Liver (tissue), 8 donors: ENCODE measurements at regions not wholly inside any gene's neighbourhood (a gene's known extent, or its start where the extent isn't known, plus 50 kb on each side); places are given as distances from the start of the nearest gene placed in this dataset.

ENCODE experiments used
- DNase-seq: peaks from one replicate; pipeline ENCODE4 v3.0.0-alpha.2; 2017; ENCODE audit warnings: low spot score
- H3K27ac ChIP-seq, 2 donors: one replicate each; pipeline ENCODE4 v1.7.0; 2013; ENCODE audit warnings: inconsistent platforms in 2 of 2, low read length in 2 of 2, control low read depth in 1 of 2, low read depth in 1 of 2, mild to moderate bottlenecking in 1 of 2
- H3K27me3 ChIP-seq, 4 donors: one replicate each; pipeline versions ENCODE4 v1.6.1 to v1.7.0; 2013; ENCODE audit warnings: low read length in 3 of 4, inconsistent platforms in 1 of 4, mild to moderate bottlenecking in 1 of 4, moderate library complexity in 1 of 4; ENCODE audit not compliant: control insufficient read depth in 4 of 4, insufficient read depth in 4 of 4
- H3K36me3 ChIP-seq, 4 donors: one replicate each; pipeline versions ENCODE4 v1.6.1 to v1.7.0; 2013; ENCODE audit warnings: low read length in 3 of 4, mild to moderate bottlenecking in 3 of 4, low read depth in 1 of 4, moderate library complexity in 1 of 4; ENCODE audit not compliant: control insufficient read depth in 4 of 4, insufficient read depth in 3 of 4
- H3K4me1 ChIP-seq, 4 donors: one replicate each; pipeline versions ENCODE4 v1.6.1 to v1.7.0; 2013; ENCODE audit warnings: low read length in 3 of 4, mild to moderate bottlenecking in 3 of 4, moderate library complexity in 1 of 4; ENCODE audit not compliant: control insufficient read depth in 4 of 4, insufficient read depth in 4 of 4
- H3K4me3 ChIP-seq, 3 donors: one replicate each; pipeline versions ENCODE4 v1.6.1 to v1.7.0; 2013; ENCODE audit warnings: low read length in 3 of 3, control low read depth in 1 of 3, low read depth in 1 of 3, mild to moderate bottlenecking in 1 of 3
- H3K9ac ChIP-seq, 2 donors: one replicate each; pipeline ENCODE4 v1.7.0; 2013; ENCODE audit warnings: low read length in 2 of 2, mild to moderate bottlenecking in 2 of 2, moderate library complexity in 2 of 2, control low read depth in 1 of 2, low read depth in 1 of 2
- H3K9me3 ChIP-seq, 4 donors: one replicate each; pipeline versions ENCODE4 v1.6.1 to v1.7.0; 2013; ENCODE audit warnings: low read length in 3 of 4; ENCODE audit not compliant: control insufficient read depth in 4 of 4
- EGR1 ChIP-seq, 2 donors: IDR thresholded peaks; 2 replicates each; pipeline ENCODE4 v1.6.1; 2016 to 2018; ENCODE audit warnings: antibody characterized with exemption in 2 of 2, low read depth in 2 of 2
- FOXA1 ChIP-seq: IDR thresholded peaks from 2 replicates; pipeline ENCODE4 v1.6.1; 2016; ENCODE audit warnings: antibody characterized with exemption
- FOXA2 ChIP-seq: IDR thresholded peaks from 2 replicates; pipeline ENCODE4 v1.6.1; 2016; ENCODE audit warnings: antibody characterized with exemption
- GABPA ChIP-seq, 2 donors: IDR thresholded peaks in 1 of 2; conservative IDR thresholded peaks in 1 of 2; 2 replicates each; pipeline ENCODE4 v1.6.1; 2016; ENCODE audit warnings: antibody characterized with exemption in 2 of 2, mild to moderate bottlenecking in 1 of 2, moderate library complexity in 1 of 2
- HNF4A ChIP-seq, 2 donors: conservative IDR thresholded peaks; 2 replicates each; pipeline ENCODE4 v1.6.1; 2016; ENCODE audit warnings: antibody characterized with exemption in 2 of 2, mild to moderate bottlenecking in 2 of 2
- HNF4G ChIP-seq: IDR thresholded peaks from 2 replicates; pipeline ENCODE4 v1.6.1; 2016; ENCODE audit warnings: antibody characterized with exemption
- JUND ChIP-seq, 2 donors: IDR thresholded peaks; 2 replicates each; pipeline ENCODE4 v1.6.1; 2016; ENCODE audit warnings: antibody characterized with exemption in 2 of 2
- NR2F2 ChIP-seq: IDR thresholded peaks from 2 replicates; pipeline ENCODE4 v1.6.1; 2016; ENCODE audit warnings: antibody characterized with exemption
- RAD21 ChIP-seq, 2 donors: IDR thresholded peaks; 2 replicates each; pipeline ENCODE4 v1.6.1; 2016; ENCODE audit warnings: antibody characterized with exemption in 2 of 2, mild to moderate bottlenecking in 2 of 2
- RXRA ChIP-seq, 2 donors: IDR thresholded peaks; 2 replicates each; pipeline ENCODE4 v1.6.1; 2017 to 2018; ENCODE audit warnings: antibody characterized with exemption in 2 of 2, mild to moderate bottlenecking in 1 of 2
- SP1 ChIP-seq: IDR thresholded peaks from 2 replicates; pipeline ENCODE4 v1.6.1; 2018; ENCODE audit warnings: antibody characterized with exemption, mild to moderate bottlenecking
- TAF1 ChIP-seq: conservative IDR thresholded peaks from 2 replicates; pipeline ENCODE4 v1.6.1; 2016; ENCODE audit warnings: antibody characterized with exemption, mild to moderate bottlenecking
- YY1 ChIP-seq: IDR thresholded peaks from 2 replicates; pipeline ENCODE4 v1.6.1; 2016; ENCODE audit warnings: antibody characterized with exemption, mild to moderate bottlenecking
- WGBS: extraction: QIAGEN DNeasy Blood & Tissue Kit; methylation state at CpG from one replicate; pipeline ENCODE4 v1.1.7; 2013; 5-methylcytosine and 5-hydroxymethylcytosine counted together
- TF ChIP-seq, protein P1 (sequence below): IDR thresholded peaks from 2 replicates; pipeline ENCODE4 v1.6.1; 2016; ENCODE audit warnings: antibody characterized with exemption, mild to moderate bottlenecking
- TF ChIP-seq, protein P2 (sequence below): fragments of 150-350 bp; IDR thresholded peaks from 2 replicates; pipeline ENCODE4 v1.5.1; 2017; ENCODE audit warnings: improper control_type of control experiment, low read depth, low read length; ENCODE audit not compliant: missing input control
- TF ChIP-seq, protein P3 (sequence below): IDR thresholded peaks from 2 replicates; pipeline ENCODE4 v1.6.1; 2016; ENCODE audit warnings: antibody characterized with exemption
- TF ChIP-seq, protein P4 (sequence below): IDR thresholded peaks from 2 replicates; pipeline ENCODE4 v1.6.1; 2016; ENCODE audit warnings: antibody characterized with exemption
- TF ChIP-seq, protein P5 (sequence below): IDR thresholded peaks from 2 replicates; pipeline ENCODE4 v1.6.1; 2016; ENCODE audit warnings: antibody characterized with exemption
- donor health status: healthy.
- donor health status: healthy.
- donor health status: healthy.
- donor health status: healthy.
- donor health status: healthy.

DNA sequence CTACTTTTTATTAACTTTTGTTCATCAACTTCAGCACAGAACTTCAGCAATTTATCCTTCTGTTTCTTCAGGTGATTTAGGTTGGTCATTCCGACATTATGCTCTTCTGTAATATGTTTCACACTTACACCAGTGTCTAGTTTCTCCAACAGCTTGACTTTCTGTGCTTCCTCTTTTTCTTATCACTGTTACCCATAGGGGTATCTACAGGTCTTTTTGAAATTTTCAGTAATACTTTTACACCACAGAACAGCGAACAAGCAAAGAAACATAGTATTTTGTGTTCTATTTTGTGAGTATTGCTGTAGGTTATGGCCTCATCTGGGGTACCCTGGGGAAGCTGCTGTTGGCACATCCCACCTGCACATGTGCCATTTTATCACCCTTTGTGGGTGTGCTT lies 260.7 kb downstream of the NSUN3 start:
- no peaks in the 10 kb centered on the region for H3K36me3 ChIP-seq
- no peaks in the 10 kb centered on the region for H3K4me1 ChIP-seq
- no peaks in the 10 kb centered on the region for H3K9me3 ChIP-seq
- DNase-seq, result no peak
- 67% methylated on average over 2 of the region's 2 CpGs for WGBS
- H3K9ac ChIP-seq, result no peak overlapping the region
- H3K27ac ChIP-seq, result no peak overlapping the region
- H3K27me3 ChIP-seq, result peaks cover 0 to 3% (median 0%) of the 10 kb centered on the region in 4 donors
- TF ChIP-seq FOXA1 (no peak), EGR1 (IDR thresholded peaks at IDR 0.05; ENCODE audit: low read depth in 2 of 2) (no peak), HNF4G (no peak), JUND (IDR thresholded peaks at IDR 0.05) (no peak), TAF1 (no peak), RAD21 (IDR thresholded peaks at IDR 0.05) (no peak), SP1 (no peak), HNF4A (conservative IDR thresholded peaks at IDR 0.05) (no peak), FOXA2 (no peak), GABPA (IDR thresholded peaks at IDR 0.05 in 1 of 2, conservative IDR thresholded peaks at IDR 0.05 in 1 of 2) (no peak), NR2F2 (no peak), RXRA (IDR thresholded peaks at IDR 0.05) (no peak), YY1 (no peak)
- TF ChIP-seq, protein P1, sequence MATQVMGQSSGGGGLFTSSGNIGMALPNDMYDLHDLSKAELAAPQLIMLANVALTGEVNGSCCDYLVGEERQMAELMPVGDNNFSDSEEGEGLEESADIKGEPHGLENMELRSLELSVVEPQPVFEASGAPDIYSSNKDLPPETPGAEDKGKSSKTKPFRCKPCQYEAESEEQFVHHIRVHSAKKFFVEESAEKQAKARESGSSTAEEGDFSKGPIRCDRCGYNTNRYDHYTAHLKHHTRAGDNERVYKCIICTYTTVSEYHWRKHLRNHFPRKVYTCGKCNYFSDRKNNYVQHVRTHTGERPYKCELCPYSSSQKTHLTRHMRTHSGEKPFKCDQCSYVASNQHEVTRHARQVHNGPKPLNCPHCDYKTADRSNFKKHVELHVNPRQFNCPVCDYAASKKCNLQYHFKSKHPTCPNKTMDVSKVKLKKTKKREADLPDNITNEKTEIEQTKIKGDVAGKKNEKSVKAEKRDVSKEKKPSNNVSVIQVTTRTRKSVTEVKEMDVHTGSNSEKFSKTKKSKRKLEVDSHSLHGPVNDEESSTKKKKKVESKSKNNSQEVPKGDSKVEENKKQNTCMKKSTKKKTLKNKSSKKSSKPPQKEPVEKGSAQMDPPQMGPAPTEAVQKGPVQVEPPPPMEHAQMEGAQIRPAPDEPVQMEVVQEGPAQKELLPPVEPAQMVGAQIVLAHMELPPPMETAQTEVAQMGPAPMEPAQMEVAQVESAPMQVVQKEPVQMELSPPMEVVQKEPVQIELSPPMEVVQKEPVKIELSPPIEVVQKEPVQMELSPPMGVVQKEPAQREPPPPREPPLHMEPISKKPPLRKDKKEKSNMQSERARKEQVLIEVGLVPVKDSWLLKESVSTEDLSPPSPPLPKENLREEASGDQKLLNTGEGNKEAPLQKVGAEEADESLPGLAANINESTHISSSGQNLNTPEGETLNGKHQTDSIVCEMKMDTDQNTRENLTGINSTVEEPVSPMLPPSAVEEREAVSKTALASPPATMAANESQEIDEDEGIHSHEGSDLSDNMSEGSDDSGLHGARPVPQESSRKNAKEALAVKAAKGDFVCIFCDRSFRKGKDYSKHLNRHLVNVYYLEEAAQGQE, result no peak
- TF ChIP-seq, protein P2, sequence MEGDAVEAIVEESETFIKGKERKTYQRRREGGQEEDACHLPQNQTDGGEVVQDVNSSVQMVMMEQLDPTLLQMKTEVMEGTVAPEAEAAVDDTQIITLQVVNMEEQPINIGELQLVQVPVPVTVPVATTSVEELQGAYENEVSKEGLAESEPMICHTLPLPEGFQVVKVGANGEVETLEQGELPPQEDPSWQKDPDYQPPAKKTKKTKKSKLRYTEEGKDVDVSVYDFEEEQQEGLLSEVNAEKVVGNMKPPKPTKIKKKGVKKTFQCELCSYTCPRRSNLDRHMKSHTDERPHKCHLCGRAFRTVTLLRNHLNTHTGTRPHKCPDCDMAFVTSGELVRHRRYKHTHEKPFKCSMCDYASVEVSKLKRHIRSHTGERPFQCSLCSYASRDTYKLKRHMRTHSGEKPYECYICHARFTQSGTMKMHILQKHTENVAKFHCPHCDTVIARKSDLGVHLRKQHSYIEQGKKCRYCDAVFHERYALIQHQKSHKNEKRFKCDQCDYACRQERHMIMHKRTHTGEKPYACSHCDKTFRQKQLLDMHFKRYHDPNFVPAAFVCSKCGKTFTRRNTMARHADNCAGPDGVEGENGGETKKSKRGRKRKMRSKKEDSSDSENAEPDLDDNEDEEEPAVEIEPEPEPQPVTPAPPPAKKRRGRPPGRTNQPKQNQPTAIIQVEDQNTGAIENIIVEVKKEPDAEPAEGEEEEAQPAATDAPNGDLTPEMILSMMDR, result no peak
- TF ChIP-seq, protein P3, sequence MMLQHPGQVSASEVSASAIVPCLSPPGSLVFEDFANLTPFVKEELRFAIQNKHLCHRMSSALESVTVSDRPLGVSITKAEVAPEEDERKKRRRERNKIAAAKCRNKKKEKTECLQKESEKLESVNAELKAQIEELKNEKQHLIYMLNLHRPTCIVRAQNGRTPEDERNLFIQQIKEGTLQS, result no peak
- TF ChIP-seq, protein P4, sequence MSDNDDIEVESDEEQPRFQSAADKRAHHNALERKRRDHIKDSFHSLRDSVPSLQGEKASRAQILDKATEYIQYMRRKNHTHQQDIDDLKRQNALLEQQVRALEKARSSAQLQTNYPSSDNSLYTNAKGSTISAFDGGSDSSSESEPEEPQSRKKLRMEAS, result no peak
- TF ChIP-seq, protein P5, sequence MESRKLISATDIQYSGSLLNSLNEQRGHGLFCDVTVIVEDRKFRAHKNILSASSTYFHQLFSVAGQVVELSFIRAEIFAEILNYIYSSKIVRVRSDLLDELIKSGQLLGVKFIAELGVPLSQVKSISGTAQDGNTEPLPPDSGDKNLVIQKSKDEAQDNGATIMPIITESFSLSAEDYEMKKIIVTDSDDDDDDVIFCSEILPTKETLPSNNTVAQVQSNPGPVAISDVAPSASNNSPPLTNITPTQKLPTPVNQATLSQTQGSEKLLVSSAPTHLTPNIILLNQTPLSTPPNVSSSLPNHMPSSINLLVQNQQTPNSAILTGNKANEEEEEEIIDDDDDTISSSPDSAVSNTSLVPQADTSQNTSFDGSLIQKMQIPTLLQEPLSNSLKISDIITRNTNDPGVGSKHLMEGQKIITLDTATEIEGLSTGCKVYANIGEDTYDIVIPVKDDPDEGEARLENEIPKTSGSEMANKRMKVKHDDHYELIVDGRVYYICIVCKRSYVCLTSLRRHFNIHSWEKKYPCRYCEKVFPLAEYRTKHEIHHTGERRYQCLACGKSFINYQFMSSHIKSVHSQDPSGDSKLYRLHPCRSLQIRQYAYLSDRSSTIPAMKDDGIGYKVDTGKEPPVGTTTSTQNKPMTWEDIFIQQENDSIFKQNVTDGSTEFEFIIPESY, result no peak
- H3K4me3 ChIP-seq, result no peak overlapping the region
